ENCODE measurements at regions not wholly inside any gene's neighbourhood (a gene's known extent, or its start where the extent isn't known, plus 50 kb on each side); places are given as distances from the start of the nearest gene placed in this dataset.
"Not testable (repeated sequence)": the region's sequence is repeated elsewhere in the genome, so short reads cannot be mapped to it uniquely, and the experiment has no call there.

GRCh38 chr9:75545287-75545686 lies 345.2 kb upstream of the PCSK5 start:
- DNase-seq: no peak

GRCh38 chr9:75548871-75549270 lies 341.6 kb upstream of the PCSK5 start:
- no peak for DNase-seq

GRCh38 chr9:75551861-75552260 lies 338.6 kb upstream of the PCSK5 start:
- no peak for DNase-seq

- DNase-seq: no peak
Observed at GRCh38 chr9:75552941-75553340, 337.5 kb upstream of the PCSK5 start.

- DNase-seq: not testable (repeated sequence)
Observed at GRCh38 chr9:75566813-75567212, 323.7 kb upstream of the PCSK5 start.

- no peak for DNase-seq
Observed at GRCh38 chr9:75570538-75570937, 319.9 kb upstream of the PCSK5 start.

- no peak for DNase-seq
Observed at GRCh38 chr9:75574569-75574968, 315.9 kb upstream of the PCSK5 start.

GRCh38 chr9:75582870-75583269 lies 307.6 kb upstream of the PCSK5 start:
- no peak for DNase-seq

GRCh38 chr9:75588808-75589207 lies 301.7 kb upstream of the PCSK5 start:
- no peak for DNase-seq

GRCh38 chr9:75589497-75589896 lies 301.0 kb upstream of the PCSK5 start:
- DNase-seq: no peak

GRCh38 chr9:75591972-75592371 lies 298.5 kb upstream of the PCSK5 start:
- DNase-seq: no peak

GRCh38 chr9:75592586-75592985 lies 297.9 kb upstream of the PCSK5 start:
- no peak for DNase-seq

- DNase-seq: no peak
Observed at GRCh38 chr9:75593920-75594319, 296.6 kb upstream of the PCSK5 start.

- DNase-seq: no peak
Observed at GRCh38 chr9:75599126-75599525, 291.3 kb upstream of the PCSK5 start.

GRCh38 chr9:75601280-75601679 lies 289.2 kb upstream of the PCSK5 start:
- no peak for DNase-seq

GRCh38 chr9:75602060-75602459 lies 288.4 kb upstream of the PCSK5 start:
- DNase-seq: no peak

GRCh38 chr9:75604661-75605060 lies 285.8 kb upstream of the PCSK5 start:
- no peak for DNase-seq

GRCh38 chr9:75607521-75607920 lies 283.0 kb upstream of the PCSK5 start:
- no peak for DNase-seq

GRCh38 chr9:75609401-75609800 lies 281.1 kb upstream of the PCSK5 start:
- no peak for DNase-seq

GRCh38 chr9:75610246-75610645 lies 280.2 kb upstream of the PCSK5 start:
- no peak for DNase-seq

- DNase-seq: no peak
Observed at GRCh38 chr9:75612205-75612604, 278.3 kb upstream of the PCSK5 start.

GRCh38 chr9:75612754-75613153 lies 277.7 kb upstream of the PCSK5 start:
- DNase-seq: no peak

- DNase-seq: peak; percentile 34
Observed at GRCh38 chr9:75615284-75615683, 275.2 kb upstream of the PCSK5 start.

GRCh38 chr9:75616052-75616451 lies 274.4 kb upstream of the PCSK5 start:
- no peak for DNase-seq

- no peak for DNase-seq
Observed at GRCh38 chr9:75616841-75617566, 273.5 kb upstream of the PCSK5 start.

Data from COR-L47 (cell line).